Glomerular visceral epithelial cell (primary cell): ENCODE measurements at regions not wholly inside any gene's neighbourhood (a gene's known extent, or its start where the extent isn't known, plus 50 kb on each side); places are given as distances from the start of the nearest gene placed in this dataset.

Experiments
- DNase-seq: peaks from one replicate; pipeline ENCODE4 v3.0.0-alpha.2; 2016; ENCODE audit errors: extremely low spot score

GRCh38 chr4:83171436-83172039 is 57.0 kb upstream of the PLAC8 start:
- DNase-seq, result no peak

DNA sequence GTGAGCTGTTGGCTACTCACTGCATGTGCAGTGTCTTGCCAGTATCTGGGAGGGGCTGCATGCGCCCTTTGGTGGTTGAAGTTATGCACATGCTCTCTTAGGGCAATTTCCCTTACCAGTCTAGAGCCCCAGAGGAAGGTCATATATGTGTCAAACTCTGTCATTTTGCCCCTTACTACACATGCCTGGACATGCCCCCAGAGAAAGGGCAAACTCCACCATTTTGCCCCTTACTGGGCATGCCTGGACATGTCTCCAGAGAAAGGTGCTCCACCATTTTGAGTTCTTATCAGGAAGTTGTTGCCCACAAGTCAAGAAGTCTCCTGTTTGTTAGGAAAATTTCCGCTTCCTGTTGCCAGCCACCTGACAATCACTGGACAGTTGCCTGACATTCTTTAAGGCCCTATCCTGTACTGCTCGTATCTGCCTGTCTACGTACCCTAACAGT is 56.4 kb upstream of the PLAC8 start:
- peak; percentile 20 for DNase-seq
